Adrenal gland (tissue), 9 donors: ENCODE measurements at regions not wholly inside any gene's neighbourhood (a gene's known extent, or its start where the extent isn't known, plus 50 kb on each side); places are given as distances from the start of the nearest gene placed in this dataset.

Source experiments
- DNase-seq, 7 donors: peaks; one replicate each; pipeline ENCODE4 v3.0.0-alpha.2; 2019 to 2020
- H3K27ac ChIP-seq, 5 donors: fragments of 200-600 bp; sonication (generic) in 4 of 5; 1 replicate in 3 of 5; 2 replicates in 2 of 5; pipeline versions ENCODE4 v1.5.1 to v1.8.0; 2016 to 2020; ENCODE audit warnings: mild to moderate bottlenecking in 1 of 5
- H3K27me3 ChIP-seq: fragments of 200-600 bp; 2 replicates; pipeline ENCODE4 v1.8.0; 2021
- H3K36me3 ChIP-seq, 2 donors: fragments of 200-600 bp; replicated peaks in 1 of 2; 1 replicate in 1 of 2; 2 replicates in 1 of 2; pipeline versions ENCODE4 v1.5.1 to v1.8.0; 2018 to 2022
- H3K4me1 ChIP-seq, 2 donors: fragments of 200-600 bp; replicated peaks in 1 of 2; 1 replicate in 1 of 2; 2 replicates in 1 of 2; pipeline versions ENCODE4 v1.5.1 to v1.8.0; 2018 to 2021
- H3K4me3 ChIP-seq, 4 donors: fragments of 200-600 bp; sonication (generic) in 3 of 4; one replicate each; pipeline ENCODE4 v1.5.1; 2016 to 2018
- H3K9me3 ChIP-seq, 3 donors: fragments of 200-600 bp; sonication (generic) in 1 of 3; replicated peaks in 1 of 3; 1 replicate in 2 of 3; 2 replicates in 1 of 3; pipeline versions ENCODE4 v1.5.1 to v1.8.0; 2016 to 2021
- POLR2A ChIP-seq, 2 donors: fragments of 450-650 bp; IDR thresholded peaks; one replicate each; pipeline ENCODE4 v1.6.1; 2017; ENCODE audit warnings: antibody characterized with exemption in 2 of 2, mild to moderate bottlenecking in 2 of 2, moderate library complexity in 1 of 2
- WGBS, 4 donors: extraction: QIAGEN DNeasy Blood & Tissue Kit in 2 of 4; methylation state at CpG; one replicate each; pipeline versions ENCODE4 v1.1.5 to v1.1.7; 2013 to 2017; 5-methylcytosine and 5-hydroxymethylcytosine counted together
- intact Hi-C, 2 donors: fragments of 100-400 bp; cut with DNase I; formaldehyde crosslinking; loops; one replicate each; pipeline versions ENCODE4 v1.14.1 to v1.15.0; 2022 to 2023
- TF ChIP-seq, protein P1 (sequence below), 6 experiments: fragments of 450-650 bp in 4 of 6; fragments of 200-600 bp in 2 of 6; sonication (generic) in 1 of 6; IDR thresholded peaks; 1 replicate in 5 of 6; 2 replicates in 1 of 6; pipeline versions ENCODE4 v1.5.1 to v1.8.0; 2016 to 2021; ENCODE audit warnings: antibody characterized with exemption in 6 of 6, mild to moderate bottlenecking in 2 of 6, moderate library complexity in 1 of 6
- donor health status: healthy with polysubstance abuse.
- donor health status: Bipolar disorder and iron deficiency.
- donor health status: DM: yes; HTN: yes; CAD: no.
- donor health status: DM: no; HTN: no; CAD: no.
- donor health status: DM: no; HTN: no; CAD: no.

DNA sequence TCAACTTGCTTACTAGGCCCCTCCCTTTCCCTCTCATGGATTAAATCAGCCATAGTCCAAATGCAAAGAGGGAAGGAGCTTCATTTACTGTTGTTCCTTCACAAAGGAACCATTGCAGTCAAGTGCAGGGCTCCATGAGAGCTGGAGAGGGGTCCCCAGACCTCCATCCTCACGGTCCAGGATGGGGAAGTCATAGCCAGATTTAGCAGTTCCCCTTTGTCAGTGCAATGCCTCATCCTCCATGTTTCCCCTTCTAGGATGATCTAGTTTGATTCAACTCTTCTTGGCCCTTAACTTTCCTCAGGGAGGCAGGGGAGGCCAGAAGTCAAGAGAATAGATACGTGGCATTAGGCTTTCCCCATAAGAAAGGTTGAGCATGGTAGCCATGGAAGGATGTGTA, 66.5 kb upstream of the FUCA2 start:
- Histone ChIP-seq H3K9me3 (no peaks in the 10 kb centered on the region), H3K4me1 (peaks cover 11 to 12% of the 10 kb centered on the region in 2 donors), H3K27ac (no peak overlapping the region), H3K36me3 (no peaks in the 10 kb centered on the region), H3K27me3 (no peaks in the 10 kb centered on the region), H3K4me3 (no peak overlapping the region)
- no peak for DNase-seq
- intact Hi-C loops: loop anchor here (5.0 to 10.0 kb wide), 2 partner anchors 267 to 434 kb away; partner anchors contain the start of gene LTV1 (in 1 of the 2)
- no peak for TF ChIP-seq POLR2A (IDR thresholded peaks at IDR 0.05)
- TF ChIP-seq, protein P1, sequence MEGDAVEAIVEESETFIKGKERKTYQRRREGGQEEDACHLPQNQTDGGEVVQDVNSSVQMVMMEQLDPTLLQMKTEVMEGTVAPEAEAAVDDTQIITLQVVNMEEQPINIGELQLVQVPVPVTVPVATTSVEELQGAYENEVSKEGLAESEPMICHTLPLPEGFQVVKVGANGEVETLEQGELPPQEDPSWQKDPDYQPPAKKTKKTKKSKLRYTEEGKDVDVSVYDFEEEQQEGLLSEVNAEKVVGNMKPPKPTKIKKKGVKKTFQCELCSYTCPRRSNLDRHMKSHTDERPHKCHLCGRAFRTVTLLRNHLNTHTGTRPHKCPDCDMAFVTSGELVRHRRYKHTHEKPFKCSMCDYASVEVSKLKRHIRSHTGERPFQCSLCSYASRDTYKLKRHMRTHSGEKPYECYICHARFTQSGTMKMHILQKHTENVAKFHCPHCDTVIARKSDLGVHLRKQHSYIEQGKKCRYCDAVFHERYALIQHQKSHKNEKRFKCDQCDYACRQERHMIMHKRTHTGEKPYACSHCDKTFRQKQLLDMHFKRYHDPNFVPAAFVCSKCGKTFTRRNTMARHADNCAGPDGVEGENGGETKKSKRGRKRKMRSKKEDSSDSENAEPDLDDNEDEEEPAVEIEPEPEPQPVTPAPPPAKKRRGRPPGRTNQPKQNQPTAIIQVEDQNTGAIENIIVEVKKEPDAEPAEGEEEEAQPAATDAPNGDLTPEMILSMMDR (IDR thresholded peaks at IDR 0.05): no peak
- WGBS, 4 donors: 45 to 68% (median 58%) methylated on average over 2 of the region's 2 CpGs

DNA sequence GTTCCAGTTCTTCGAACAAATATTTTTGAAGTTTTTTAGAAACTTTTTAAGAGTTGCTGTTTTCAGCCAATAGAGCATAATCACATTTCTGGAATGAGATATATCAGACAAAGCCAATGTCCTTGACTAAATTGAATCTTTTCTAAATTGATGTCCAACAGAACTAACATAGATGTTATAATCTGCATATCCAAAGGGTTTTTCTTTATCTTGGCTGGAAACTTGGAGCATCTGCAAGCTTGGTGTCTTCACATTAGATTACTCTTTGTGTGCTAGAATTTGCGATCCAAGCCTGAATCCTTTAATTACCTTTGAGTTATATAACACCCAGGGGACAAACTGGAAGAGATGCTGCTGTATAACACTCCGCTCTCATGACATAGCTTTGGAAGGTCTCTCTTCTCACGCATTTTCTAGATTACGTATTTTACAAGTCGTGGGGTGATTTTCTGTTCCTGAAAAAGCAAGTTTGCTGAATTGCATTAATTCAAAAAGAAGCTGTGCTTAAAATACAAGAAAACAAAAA, 64.4 kb upstream of the FUCA2 start:
- Histone ChIP-seq H3K4me1 (peaks cover 7 to 11% of the 10 kb centered on the region in 2 donors), H3K27ac (no peak overlapping the region), H3K4me3 (no peak overlapping the region), H3K27me3 (no peaks in the 10 kb centered on the region), H3K36me3 (no peaks in the 10 kb centered on the region), H3K9me3 (no peaks in the 10 kb centered on the region)
- no peak for DNase-seq
- TF ChIP-seq, protein P1 (IDR thresholded peaks at IDR 0.05): no peak
- no peak for TF ChIP-seq POLR2A (IDR thresholded peaks at IDR 0.05)
- WGBS, 4 donors: 61 to 73% (median 72%) methylated on average over 6 of the region's 6 CpGs
- intact Hi-C loops: loop anchor here (5.0 to 10.0 kb wide), 2 partner anchors 269 to 436 kb away; partner anchors contain the start of gene LTV1 (in 1 of the 2)

DNA sequence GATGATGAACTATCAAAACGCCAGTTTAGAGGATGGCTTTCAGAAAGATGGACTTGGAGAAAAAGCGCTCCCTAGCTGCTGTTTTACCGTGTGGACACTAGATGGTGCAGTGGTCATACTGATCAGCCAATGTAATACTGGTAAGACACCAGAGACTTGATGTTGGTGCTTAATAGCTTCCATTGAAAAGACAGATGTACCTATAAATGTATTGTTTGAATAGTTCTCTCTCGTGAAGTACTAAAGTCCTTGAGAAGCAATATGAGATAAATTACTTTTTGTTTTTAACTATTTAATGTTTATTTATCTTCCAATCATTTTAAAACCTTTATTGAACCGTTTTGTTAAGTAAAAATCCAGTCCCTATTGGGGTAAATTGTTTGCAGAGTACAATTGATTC, 63.9 kb upstream of the FUCA2 start:
- intact Hi-C loops: loop anchor here (5.0 to 10.0 kb wide), 2 partner anchors 269 to 437 kb away; partner anchors contain the start of gene LTV1 (in 1 of the 2)
- 0 to 14% (median 6%) methylated on average over 5 of the region's 5 CpGs for WGBS, 4 donors

DNA sequence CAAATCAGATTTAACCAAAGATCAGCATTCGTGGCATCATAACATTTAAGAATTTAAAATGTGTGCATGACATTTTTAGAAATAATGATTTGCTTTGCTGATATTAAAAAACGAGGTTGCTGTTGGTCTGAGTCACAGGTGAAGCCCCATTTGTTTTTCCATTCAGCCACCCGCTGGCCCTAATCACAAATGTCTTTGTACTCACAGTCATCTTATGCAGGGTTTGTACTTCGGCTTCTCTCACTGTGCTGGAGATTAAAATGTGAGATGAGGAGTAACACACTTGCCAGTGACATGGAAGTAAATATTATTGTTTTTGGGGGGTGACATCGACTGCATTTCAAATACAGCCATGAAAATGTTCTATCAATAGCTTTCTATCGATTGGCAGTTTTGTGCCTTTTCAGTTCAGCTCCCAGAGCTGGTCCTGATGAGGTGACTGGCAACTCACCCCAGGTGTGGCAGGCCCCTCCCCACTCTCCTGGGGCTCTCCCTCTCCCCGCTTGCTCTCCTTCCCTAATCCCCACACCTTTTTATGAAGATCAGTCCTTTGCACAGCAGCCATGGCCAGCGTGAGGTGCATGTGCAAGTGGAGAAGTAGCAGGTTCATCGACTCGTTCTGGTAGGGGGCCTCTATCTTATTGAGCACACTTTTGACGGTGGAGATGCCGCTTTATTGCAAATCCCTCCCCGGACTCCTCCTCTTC, 58.8 kb upstream of the FUCA2 start:
- Histone ChIP-seq H3K9me3 (no peaks in the 10 kb centered on the region), H3K27ac (no peak overlapping the region), H3K27me3 (no peaks in the 10 kb centered on the region), H3K4me3 (no peak overlapping the region), H3K4me1 (peaks cover 1 to 3% of the 10 kb centered on the region in 2 donors), H3K36me3 (no peaks in the 10 kb centered on the region)
- TF ChIP-seq POLR2A (IDR thresholded peaks at IDR 0.05): no peak
- TF ChIP-seq, protein P1 (IDR thresholded peaks at IDR 0.05): no peak
- peak in 1 of 7 donors; percentile 29 for DNase-seq
- intact Hi-C loops: loop anchor here in 1 of 2 donors (10.0 kb wide), 1 partner anchor 275 kb away; the partner anchor contains the start of gene LTV1
- 71 to 83% (median 79%) methylated on average over 13 of the region's 13 CpGs for WGBS, 4 donors

More for the DNA sequence above, 63.9 kb upstream of the FUCA2 start:
- no peak overlapping the region for H3K27ac ChIP-seq
- H3K4me3 ChIP-seq: no peak overlapping the region
- DNase-seq: peak; percentile 49 to 86 (median 65)
- H3K27me3 ChIP-seq: no peaks in the 10 kb centered on the region
- peaks cover 7 to 11% of the 10 kb centered on the region in 2 donors for H3K4me1 ChIP-seq
- H3K9me3 ChIP-seq: no peaks in the 10 kb centered on the region
- H3K36me3 ChIP-seq: no peaks in the 10 kb centered on the region
- TF ChIP-seq, protein P1 (IDR thresholded peaks at IDR 0.05): peak; percentile 81 to 96 (median 95)
- no peak for TF ChIP-seq POLR2A (IDR thresholded peaks at IDR 0.05)
